WERI-Rb-1 (cell line): ENCODE measurements at regions not wholly inside any gene's neighbourhood (a gene's known extent, or its start where the extent isn't known, plus 50 kb on each side); places are given as distances from the start of the nearest gene placed in this dataset.

ENCODE experiments used
- DNase-seq: peaks from one replicate; pipeline ENCODE4 v3.0.0-alpha.2; 2020
- H3K27ac ChIP-seq: fragments of 250-450 bp; sonication (Bioruptor Pico); 2 replicates; pipeline ENCODE4 v1.5.1; 2020; ENCODE audit warnings: mild to moderate bottlenecking, moderate library complexity
- H3K27me3 ChIP-seq: fragments of 250-450 bp; sonication (Bioruptor Pico); 2 replicates; pipeline ENCODE4 v1.5.1; 2021; ENCODE audit warnings: mild to moderate bottlenecking, low read depth, moderate library complexity; ENCODE audit not compliant: insufficient read depth, severe bottlenecking
- H3K36me3 ChIP-seq: fragments of 250-450 bp; sonication (Bioruptor Pico); 2 replicates; pipeline ENCODE4 v1.5.1; 2020; ENCODE audit warnings: mild to moderate bottlenecking, moderate library complexity
- H3K4me3 ChIP-seq: 2 replicates; pipeline ENCODE4 v1.5.1; 2011; ENCODE audit warnings: low read depth, mild to moderate bottlenecking, control low read depth, low read length
- H3K9me3 ChIP-seq: fragments of 250-450 bp; sonication (Bioruptor Pico); 2 replicates; pipeline ENCODE4 v1.5.1; 2021; ENCODE audit warnings: mild to moderate bottlenecking, moderate library complexity; ENCODE audit not compliant: severe bottlenecking
- TF ChIP-seq, protein P1 (sequence below): IDR thresholded peaks from 2 replicates; pipeline ENCODE4 v1.5.1; 2011; ENCODE audit warnings: low read depth, mild to moderate bottlenecking, control low read depth, inconsistent platforms, low read length

DNA sequence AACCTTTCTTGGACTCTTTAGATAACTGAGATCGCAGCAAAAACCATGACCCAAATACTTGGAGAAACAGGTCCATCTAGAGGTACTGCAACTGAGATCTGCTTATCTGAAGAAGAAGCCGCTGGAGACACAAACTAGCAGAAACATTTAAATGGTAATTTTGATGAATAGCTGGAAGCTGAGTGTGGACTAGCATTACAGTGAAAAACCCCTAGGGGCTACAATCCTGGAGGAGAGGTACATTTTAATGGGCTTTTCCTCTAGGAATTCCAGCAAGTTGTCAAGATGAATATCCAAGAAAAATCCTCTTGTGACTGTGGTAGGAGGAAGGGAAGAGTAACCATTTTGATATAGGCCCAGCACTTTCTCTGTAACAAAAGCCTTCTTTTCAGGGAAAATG is 592.5 kb upstream of the GRIA3 start:
- DNase-seq = no peak
- no peaks in the 10 kb centered on the region for H3K36me3 ChIP-seq
- no peaks in the 10 kb centered on the region for H3K9me3 ChIP-seq
- no peak overlapping the region for H3K4me3 ChIP-seq
- no peak overlapping the region for H3K27ac ChIP-seq
- TF ChIP-seq, protein P1, sequence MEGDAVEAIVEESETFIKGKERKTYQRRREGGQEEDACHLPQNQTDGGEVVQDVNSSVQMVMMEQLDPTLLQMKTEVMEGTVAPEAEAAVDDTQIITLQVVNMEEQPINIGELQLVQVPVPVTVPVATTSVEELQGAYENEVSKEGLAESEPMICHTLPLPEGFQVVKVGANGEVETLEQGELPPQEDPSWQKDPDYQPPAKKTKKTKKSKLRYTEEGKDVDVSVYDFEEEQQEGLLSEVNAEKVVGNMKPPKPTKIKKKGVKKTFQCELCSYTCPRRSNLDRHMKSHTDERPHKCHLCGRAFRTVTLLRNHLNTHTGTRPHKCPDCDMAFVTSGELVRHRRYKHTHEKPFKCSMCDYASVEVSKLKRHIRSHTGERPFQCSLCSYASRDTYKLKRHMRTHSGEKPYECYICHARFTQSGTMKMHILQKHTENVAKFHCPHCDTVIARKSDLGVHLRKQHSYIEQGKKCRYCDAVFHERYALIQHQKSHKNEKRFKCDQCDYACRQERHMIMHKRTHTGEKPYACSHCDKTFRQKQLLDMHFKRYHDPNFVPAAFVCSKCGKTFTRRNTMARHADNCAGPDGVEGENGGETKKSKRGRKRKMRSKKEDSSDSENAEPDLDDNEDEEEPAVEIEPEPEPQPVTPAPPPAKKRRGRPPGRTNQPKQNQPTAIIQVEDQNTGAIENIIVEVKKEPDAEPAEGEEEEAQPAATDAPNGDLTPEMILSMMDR = no peak
- peaks cover 4% of the 10 kb centered on the region for H3K27me3 ChIP-seq

DNA sequence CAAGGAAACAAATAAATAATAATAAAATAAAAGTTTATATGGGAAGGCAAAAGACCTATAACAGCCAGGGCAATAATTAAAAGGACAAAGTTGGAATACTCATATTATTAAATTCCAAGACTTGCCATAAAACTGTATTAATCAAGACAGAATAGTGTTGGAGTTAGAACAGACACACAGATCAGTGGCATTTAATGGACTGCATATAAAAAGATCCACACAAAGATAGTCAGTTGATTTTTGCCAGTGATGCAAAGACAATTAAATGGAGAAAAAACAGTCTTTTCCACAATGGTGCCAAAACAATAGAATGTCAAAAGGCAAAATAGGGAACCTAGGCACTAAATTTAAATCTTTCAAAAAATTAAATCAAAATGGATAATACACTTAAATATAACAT is 587.1 kb upstream of the GRIA3 start:
- Histone ChIP-seq H3K27me3 (peaks cover 7% of the 10 kb centered on the region), H3K9me3 (no peaks in the 10 kb centered on the region), H3K36me3 (no peaks in the 10 kb centered on the region), H3K27ac (no peak overlapping the region), H3K4me3 (no peak overlapping the region)
- no peak for DNase-seq
- TF ChIP-seq, protein P1 = no peak

DNA sequence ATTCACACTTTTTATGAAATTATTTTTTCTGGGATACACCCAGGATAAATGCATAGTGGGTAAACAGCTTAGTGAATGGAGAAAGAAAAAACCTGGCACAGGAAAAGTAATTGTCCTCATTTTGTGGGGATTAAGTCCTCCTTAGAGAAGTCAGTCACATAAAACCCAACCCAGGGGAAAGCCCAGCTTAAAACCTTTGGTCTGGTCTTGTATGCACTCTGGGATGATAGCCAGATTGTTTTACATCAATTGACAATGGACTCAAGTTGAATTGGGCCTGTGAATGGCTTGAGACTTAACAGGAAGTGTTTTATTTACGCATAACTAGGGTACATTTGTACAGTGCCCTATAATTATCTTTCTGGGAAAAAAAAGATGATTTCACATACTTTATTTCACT is 561.3 kb upstream of the GRIA3 start:
- H3K27me3 ChIP-seq = peaks cover 16% of the 10 kb centered on the region
- no peak overlapping the region for H3K27ac ChIP-seq
- no peak for DNase-seq
- H3K36me3 ChIP-seq = no peaks in the 10 kb centered on the region
- no peaks in the 10 kb centered on the region for H3K9me3 ChIP-seq
- no peak overlapping the region for H3K4me3 ChIP-seq
- TF ChIP-seq, protein P1 = no peak

DNA sequence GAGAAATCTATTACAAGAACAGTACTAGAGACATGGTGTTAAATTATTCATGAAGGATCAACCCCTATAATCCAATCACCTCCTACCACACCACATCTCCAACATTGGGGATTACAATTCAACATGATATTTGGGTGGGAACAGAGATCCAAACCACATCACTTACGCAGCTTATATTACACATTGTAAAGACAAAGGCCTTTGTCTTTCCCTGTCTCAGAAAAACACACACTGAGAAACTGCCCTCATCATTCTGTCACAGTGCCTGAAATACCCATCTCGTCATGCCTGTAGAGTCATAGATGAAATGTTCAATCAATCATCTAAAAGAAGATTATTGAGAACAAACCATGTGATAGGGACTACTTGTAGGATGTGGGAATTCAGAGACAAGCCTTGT is 558.8 kb upstream of the GRIA3 start:
- TF ChIP-seq, protein P1 = no peak
- DNase-seq = no peak
- H3K27ac ChIP-seq = no peak overlapping the region
- H3K9me3 ChIP-seq = no peaks in the 10 kb centered on the region
- peaks cover 20% of the 10 kb centered on the region for H3K27me3 ChIP-seq
- no peak overlapping the region for H3K4me3 ChIP-seq
- H3K36me3 ChIP-seq = no peaks in the 10 kb centered on the region

DNA sequence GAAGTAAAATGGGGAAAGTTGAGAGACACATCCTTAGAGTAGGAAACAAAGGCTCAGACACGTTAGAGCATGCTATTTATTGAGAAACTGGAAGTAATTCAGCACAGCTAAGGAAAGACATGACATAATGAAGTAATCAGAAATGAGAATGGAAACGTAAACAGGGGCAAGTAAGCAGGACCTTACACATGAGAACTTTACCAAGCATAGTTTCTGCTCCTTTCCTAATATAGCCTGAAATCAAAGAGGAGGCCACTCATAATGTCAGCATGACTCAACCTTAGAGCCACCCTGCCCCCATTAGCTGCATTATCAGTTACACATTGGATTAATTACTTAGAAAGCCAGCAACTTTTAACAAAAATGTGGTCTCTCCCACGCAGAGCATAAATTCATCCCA is 558.3 kb upstream of the GRIA3 start:
- Histone ChIP-seq H3K36me3 (no peaks in the 10 kb centered on the region), H3K27me3 (peaks cover 18% of the 10 kb centered on the region), H3K27ac (no peak overlapping the region), H3K9me3 (no peaks in the 10 kb centered on the region), H3K4me3 (no peak overlapping the region)
- TF ChIP-seq, protein P1 = no peak
- DNase-seq = no peak

DNA sequence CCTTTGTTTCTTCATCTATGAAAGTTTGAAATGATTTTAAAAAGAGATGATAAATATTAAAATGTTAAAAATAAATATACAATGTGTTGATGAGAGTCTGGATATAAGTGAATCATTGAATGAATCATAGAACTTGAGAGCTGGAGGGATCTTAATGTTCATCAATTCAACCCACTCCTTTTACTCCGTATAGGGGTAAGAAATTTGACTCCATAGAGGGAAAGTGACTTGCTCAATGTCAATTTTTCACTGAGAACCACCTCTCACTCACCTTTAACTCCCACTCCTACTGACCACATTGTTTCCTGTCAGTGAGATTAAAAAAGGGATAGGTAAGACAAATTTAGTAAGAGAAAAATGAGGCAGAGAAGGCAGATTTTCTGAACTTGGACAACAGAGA is 557.2 kb upstream of the GRIA3 start:
- TF ChIP-seq, protein P1 = no peak
- H3K4me3 ChIP-seq = no peak overlapping the region
- H3K9me3 ChIP-seq = no peaks in the 10 kb centered on the region
- no peaks in the 10 kb centered on the region for H3K36me3 ChIP-seq
- peaks cover 18% of the 10 kb centered on the region for H3K27me3 ChIP-seq
- DNase-seq = no peak
- H3K27ac ChIP-seq = no peak overlapping the region
